Stimulated activated naive B cell treated with anti-CD40 and anti-IgM and Interleukin-4, amounts not matched to agents 10 μg/mL and 1 μg/mL and 100 μg/mL, for 72 hours (primary cell): ENCODE measurements at regions not wholly inside any gene's neighbourhood (a gene's known extent, or its start where the extent isn't known, plus 50 kb on each side); places are given as distances from the start of the nearest gene placed in this dataset.

Experiments
- ATAC-seq, 2 donors: fragments of 150-1000 bp; cut with Tn5 transposase; replicated peaks; 2 replicates each; pipeline ENCODE4 v1.10.0; 2021; ENCODE audit warnings: moderate library complexity in 1 of 2
- DNase-seq: peaks from one replicate; pipeline ENCODE4 v3.0.0; 2021
- H3K27ac Mint-ChIP-seq: one replicate; pipeline ENCODE4 v1.8.0; 2022; ENCODE audit warnings: mild to moderate bottlenecking, mixed read lengths
- H3K27me3 Mint-ChIP-seq, 2 donors: one replicate each; pipeline ENCODE4 v1.8.0; 2022; ENCODE audit warnings: mixed read lengths in 2 of 2
- H3K36me3 Mint-ChIP-seq, 2 donors: one replicate each; pipeline ENCODE4 v1.8.0; 2022; ENCODE audit warnings: mixed read lengths in 2 of 2, mild to moderate bottlenecking in 1 of 2
- H3K4me1 Mint-ChIP-seq, 2 donors: one replicate each; pipeline ENCODE4 v1.8.0; 2022; ENCODE audit warnings: mixed read lengths in 2 of 2, mild to moderate bottlenecking in 1 of 2
- H3K4me3 Mint-ChIP-seq, 2 donors: one replicate each; pipeline ENCODE4 v1.8.0; 2022; ENCODE audit warnings: mild to moderate bottlenecking in 2 of 2, mixed read lengths in 2 of 2, moderate library complexity in 1 of 2
- H3K9me3 Mint-ChIP-seq, 2 donors: one replicate each; pipeline ENCODE4 v1.8.0; 2022; ENCODE audit warnings: mixed read lengths in 2 of 2, mild to moderate bottlenecking in 1 of 2

DNA sequence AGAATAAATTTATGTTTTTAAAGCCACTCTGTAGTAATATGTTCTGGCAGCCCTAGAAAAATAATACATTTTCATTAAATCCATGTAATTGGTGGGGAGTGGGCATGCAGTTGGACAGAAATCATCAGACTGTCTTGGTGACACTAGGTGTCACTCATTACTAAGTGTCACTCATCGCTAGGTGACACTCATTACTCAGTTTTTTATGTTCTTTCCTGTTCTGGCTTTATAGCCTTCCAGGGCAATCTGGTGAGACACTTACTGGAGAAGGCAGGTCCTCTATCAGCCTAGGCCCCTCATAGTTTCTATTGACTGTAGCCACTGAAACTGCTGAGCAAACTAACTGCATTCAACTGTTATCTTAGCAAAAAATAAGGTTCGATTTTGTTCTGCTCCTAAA lies 542.1 kb downstream of the SLITRK1 start:
- H3K4me1 Mint-ChIP-seq = no peaks in the 10 kb centered on the region
- ATAC-seq = no peak

DNA sequence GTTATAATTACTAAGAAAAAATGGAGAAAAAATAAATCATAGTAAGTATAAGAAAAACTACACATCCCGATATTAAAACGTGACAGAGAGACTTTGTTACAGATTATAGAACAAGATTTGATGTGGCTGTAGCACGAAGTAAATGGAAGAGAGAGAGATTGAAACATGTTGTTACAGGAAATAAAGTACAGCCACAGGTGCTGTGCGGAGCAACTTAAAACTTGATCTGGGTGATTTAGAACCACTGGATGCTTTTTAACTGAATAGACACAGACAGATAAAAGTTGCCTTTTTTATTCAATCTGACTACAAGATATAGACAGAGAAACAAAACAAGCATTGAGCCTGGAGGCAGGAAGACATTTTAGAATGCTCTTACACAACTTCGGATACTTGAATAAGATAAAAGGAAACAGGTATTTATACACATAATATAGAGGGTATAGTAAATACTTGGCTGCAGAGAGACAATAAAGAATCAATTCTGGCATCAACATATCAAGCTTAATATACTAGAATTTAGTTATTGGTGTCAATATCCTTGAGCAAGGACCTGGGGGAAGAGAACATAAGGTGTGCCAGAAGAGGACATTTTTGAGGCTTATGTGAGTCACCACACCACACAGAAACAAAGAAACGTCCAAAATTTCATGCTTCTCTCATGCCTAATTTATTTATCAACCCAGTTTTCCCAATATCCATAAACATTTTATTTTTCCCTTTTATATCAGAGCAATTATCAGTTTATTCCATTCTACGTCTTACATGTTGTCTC lies 548.5 kb downstream of the SLITRK1 start:
- Mint-ChIP-seq H3K27me3 (no peaks in the 10 kb centered on the region), H3K4me1 (no peaks in the 10 kb centered on the region), H3K36me3 (no peaks in the 10 kb centered on the region), H3K9me3 (peaks cover 5 to 8% of the 10 kb centered on the region in 2 donors), H3K27ac (no peak overlapping the region), H3K4me3 (no peak overlapping the region)
- DNase-seq (no peak), ATAC-seq (no peak)

More for the DNA sequence above, 542.1 kb downstream of the SLITRK1 start:
- H3K27me3 Mint-ChIP-seq = no peaks in the 10 kb centered on the region
- DNase-seq = no peak
- peaks cover 0 to 7% of the 10 kb centered on the region in 2 donors for H3K9me3 Mint-ChIP-seq
- no peak overlapping the region for H3K27ac Mint-ChIP-seq
- H3K36me3 Mint-ChIP-seq = no peaks in the 10 kb centered on the region
- no peak overlapping the region for H3K4me3 Mint-ChIP-seq

DNA sequence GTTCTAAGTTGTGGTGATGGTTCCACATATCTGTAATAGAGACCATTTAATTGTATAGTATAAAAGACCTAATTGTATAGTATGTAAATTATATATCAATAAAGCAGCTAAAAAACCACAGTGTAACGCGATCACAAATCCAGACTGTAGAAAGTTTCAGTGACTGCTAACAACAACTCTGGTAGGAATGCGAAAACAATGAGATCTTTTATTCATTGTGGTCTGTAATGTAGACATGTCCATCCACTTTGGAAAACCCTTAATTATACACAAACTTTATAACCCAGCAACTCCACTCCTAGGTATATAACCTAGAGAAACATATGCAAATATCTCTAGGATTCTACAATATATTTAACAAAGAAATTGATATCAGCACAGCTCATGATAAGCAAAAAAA lies 549.5 kb downstream of the SLITRK1 start:
- no peak overlapping the region for H3K4me3 Mint-ChIP-seq
- no peak overlapping the region for H3K27ac Mint-ChIP-seq

DNA sequence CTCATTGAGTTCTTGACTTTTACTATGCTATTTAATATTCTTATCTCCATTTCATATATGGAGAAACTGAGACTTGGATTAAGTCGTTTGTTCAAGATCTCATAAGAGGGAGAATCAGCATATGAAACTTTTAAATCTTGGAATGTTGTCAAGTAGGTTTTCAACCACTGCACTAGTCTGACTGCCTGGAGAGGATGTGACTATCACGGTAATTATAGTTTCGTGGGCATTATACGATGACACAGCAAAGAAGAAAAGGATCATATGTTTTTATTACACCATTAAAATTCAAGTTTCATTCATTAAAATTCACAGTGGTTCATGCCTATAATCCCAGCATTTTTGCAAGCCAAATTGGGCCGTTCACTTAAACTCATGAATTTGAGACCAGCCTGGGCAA lies 555.2 kb downstream of the SLITRK1 start:
- Mint-ChIP-seq H3K27me3 (no peaks in the 10 kb centered on the region), H3K9me3 (peaks cover 8 to 16% of the 10 kb centered on the region in 2 donors), H3K27ac (no peak overlapping the region), H3K4me3 (no peak overlapping the region), H3K4me1 (no peaks in the 10 kb centered on the region), H3K36me3 (no peaks in the 10 kb centered on the region)
- DNase-seq (no peak), ATAC-seq (no peak)

More for the DNA sequence above, 549.5 kb downstream of the SLITRK1 start:
- no peaks in the 10 kb centered on the region for H3K36me3 Mint-ChIP-seq
- DNase-seq = no peak
- H3K4me1 Mint-ChIP-seq = no peaks in the 10 kb centered on the region
- no peaks in the 10 kb centered on the region for H3K27me3 Mint-ChIP-seq
- H3K9me3 Mint-ChIP-seq = peaks cover 6 to 8% of the 10 kb centered on the region in 2 donors
- ATAC-seq = no peak

DNA sequence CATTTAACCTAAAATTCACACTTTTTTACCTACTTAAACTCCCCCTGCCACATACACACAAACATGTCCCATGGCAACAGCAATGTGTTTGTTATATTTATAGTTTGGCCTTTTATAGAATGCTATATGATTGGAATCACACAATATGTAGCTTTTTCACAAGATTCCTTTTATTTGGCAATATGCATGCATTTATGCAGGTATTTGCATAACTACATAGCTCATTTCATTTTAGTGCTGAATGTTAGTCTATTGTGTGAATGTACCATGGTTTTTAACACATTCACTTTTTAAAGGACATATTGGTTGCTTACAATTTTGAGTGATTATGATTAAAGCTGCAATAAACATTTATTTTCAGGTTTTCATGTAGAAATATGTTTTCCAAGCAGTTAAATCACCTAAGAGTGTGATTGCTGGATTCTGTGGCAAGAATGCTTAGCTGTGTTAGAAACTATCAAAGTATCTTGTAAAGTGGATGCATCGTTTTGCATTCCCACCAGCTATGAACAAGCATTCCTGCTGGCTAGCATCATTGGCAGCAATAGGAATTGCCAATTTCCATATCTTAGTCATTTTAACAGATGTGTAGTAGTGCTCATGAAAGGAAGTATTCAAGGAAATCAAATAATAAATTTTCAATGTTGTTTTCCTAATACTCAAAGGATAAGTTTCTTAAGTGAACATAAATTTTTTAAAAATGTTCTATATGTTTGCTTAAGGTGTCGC lies 557.0 kb downstream of the SLITRK1 start:
- no peaks in the 10 kb centered on the region for H3K36me3 Mint-ChIP-seq
- no peak overlapping the region for H3K4me3 Mint-ChIP-seq
- ATAC-seq = no peak
- H3K4me1 Mint-ChIP-seq = no peaks in the 10 kb centered on the region
- peaks cover 8 to 11% of the 10 kb centered on the region in 2 donors for H3K9me3 Mint-ChIP-seq
- no peak for DNase-seq
- H3K27ac Mint-ChIP-seq = no peak overlapping the region
- no peaks in the 10 kb centered on the region for H3K27me3 Mint-ChIP-seq

DNA sequence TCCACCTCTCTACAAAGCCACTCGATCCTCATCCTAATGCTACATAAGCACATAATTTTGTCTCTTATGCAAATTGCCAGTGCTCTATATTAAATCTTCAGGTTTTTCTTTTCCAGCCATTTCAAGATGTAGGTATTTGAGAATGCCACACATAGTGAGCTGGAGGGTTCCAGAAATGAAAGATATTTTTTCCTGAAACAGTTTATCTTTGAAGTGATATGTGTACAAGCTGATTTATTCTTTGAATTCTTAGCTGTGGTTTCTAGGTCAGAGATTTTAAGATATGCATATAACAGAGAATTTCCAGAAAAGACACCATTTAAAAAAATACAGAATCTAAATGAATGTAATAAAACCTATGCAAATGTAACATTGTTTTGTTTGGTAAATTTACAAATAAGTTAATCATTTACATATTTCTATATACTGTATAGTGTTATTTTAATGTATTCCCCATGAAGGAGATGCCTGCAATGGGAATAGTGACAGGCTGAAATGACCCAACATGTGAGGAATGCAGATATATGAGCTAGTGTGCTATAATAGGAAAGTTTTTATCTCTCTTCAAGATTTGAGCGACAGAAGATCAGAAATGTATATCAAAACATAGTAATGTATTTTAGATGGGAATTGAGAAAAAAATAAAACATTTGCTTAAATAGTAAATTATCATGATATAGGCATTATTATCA lies 570.2 kb downstream of the SLITRK1 start:
- Mint-ChIP-seq H3K36me3 (no peaks in the 10 kb centered on the region), H3K4me1 (no peaks in the 10 kb centered on the region), H3K4me3 (no peak overlapping the region), H3K27ac (no peak overlapping the region), H3K9me3 (no peaks in the 10 kb centered on the region), H3K27me3 (no peaks in the 10 kb centered on the region)
- DNase-seq (no peak), ATAC-seq (no peak)

DNA sequence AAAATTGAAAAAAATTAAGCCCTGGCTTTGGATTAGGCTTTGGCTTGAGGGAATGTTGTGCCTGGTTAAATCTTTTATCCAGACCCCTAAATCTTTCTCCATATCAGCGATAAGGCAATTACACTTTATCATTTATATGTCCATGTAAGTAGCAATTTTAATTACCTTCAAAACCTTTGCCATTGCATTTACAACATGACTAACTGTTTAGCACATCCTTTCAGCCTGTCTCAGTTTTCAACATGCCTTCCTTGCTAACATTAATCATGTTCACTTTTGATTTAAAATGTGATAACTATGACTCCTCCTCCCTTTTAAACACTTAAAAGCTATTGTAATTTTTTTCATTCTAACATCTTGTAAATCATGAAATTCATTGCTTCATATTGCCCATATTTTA lies 583.7 kb downstream of the SLITRK1 start:
- Mint-ChIP-seq H3K4me1 (no peaks in the 10 kb centered on the region), H3K27ac (no peak overlapping the region), H3K4me3 (no peak overlapping the region), H3K9me3 (peaks cover 4 to 7% of the 10 kb centered on the region in 2 donors), H3K36me3 (no peaks in the 10 kb centered on the region), H3K27me3 (no peaks in the 10 kb centered on the region)
- DNase-seq (no peak), ATAC-seq (no peak)

DNA sequence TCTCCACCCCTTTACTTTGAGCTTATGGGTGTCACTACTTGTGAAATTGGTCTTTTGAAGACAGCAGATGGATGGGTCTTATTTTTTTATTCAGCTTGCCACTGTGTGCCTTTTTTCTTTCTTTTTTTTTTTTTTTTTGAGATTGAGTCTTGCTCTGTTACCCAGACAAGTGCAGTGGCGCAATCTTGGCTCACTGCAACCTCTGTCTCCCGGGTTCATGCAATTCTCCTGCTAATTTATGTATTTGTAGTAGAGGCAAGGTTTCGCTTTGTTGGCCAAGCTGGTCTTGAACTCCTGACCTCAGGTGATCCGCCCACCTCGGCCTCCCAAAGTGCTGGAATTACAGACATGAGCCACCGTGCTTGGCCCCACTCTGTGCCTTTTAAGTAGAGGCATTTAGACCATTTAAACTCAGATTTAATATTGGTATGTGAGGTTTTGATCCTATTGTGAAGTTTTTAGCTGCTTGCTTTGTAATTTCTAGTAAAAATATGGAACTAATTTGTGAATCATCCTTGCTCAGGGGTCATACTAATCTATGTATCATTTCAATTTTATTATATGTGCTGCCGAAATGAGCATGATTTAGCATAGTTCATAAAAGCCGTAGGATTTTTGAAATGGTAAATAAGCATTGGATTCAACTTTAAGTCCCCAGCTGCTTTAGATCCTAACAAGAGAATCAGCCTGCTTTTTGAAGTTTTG lies 584.5 kb downstream of the SLITRK1 start:
- no peak for ATAC-seq
- Mint-ChIP-seq H3K27ac (no peak overlapping the region), H3K4me1 (no peaks in the 10 kb centered on the region), H3K9me3 (peaks cover 4 to 7% of the 10 kb centered on the region in 2 donors), H3K27me3 (no peaks in the 10 kb centered on the region), H3K36me3 (no peaks in the 10 kb centered on the region), H3K4me3 (no peak overlapping the region)
- no peak for DNase-seq

DNA sequence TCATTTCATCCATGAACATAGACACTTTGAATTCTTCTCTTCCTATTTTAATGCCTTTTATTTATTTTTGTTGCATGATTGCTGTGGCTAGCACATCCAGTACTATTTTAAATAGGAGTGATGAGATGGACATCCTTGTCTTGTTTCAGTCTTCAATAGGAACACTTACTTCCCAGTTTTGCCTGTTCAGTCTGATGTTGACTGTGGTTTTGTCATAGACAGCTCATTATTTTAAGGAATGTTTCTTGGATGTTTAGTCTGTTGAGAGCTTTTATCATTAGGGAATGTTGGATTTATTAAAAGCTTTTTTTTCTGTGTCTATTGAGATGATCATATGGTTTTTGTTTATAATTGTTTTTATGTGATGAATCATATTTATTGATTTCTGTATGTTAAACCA lies 586.6 kb downstream of the SLITRK1 start:
- no peak for DNase-seq
- Mint-ChIP-seq H3K36me3 (no peaks in the 10 kb centered on the region), H3K27ac (no peak overlapping the region), H3K4me1 (no peaks in the 10 kb centered on the region), H3K9me3 (peaks cover 4 to 7% of the 10 kb centered on the region in 2 donors), H3K27me3 (no peaks in the 10 kb centered on the region), H3K4me3 (no peak overlapping the region)
- no peak for ATAC-seq

DNA sequence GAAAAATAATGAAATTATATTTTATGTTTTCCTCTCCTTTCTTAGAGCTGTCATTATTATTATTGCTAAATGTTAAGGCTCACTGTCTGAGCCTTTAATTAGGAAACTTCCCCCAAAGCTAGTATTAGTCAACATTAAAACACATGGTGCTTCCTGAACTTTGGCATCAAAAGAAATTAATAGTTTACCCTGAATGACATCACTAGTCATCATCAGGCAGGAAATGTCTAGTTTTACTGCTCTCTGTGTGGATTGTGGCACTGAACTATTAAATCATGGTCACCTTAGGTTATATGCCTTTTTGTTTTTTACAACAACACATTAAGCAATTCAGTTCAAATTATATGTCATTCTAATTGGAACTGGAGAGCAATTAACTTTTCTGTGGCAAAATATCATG lies 595.5 kb downstream of the SLITRK1 start:
- DNase-seq (no peak), ATAC-seq (no peak)
- Mint-ChIP-seq H3K4me1 (no peaks in the 10 kb centered on the region), H3K4me3 (no peak overlapping the region), H3K27me3 (no peaks in the 10 kb centered on the region), H3K27ac (no peak overlapping the region), H3K36me3 (no peaks in the 10 kb centered on the region), H3K9me3 (no peaks in the 10 kb centered on the region)

DNA sequence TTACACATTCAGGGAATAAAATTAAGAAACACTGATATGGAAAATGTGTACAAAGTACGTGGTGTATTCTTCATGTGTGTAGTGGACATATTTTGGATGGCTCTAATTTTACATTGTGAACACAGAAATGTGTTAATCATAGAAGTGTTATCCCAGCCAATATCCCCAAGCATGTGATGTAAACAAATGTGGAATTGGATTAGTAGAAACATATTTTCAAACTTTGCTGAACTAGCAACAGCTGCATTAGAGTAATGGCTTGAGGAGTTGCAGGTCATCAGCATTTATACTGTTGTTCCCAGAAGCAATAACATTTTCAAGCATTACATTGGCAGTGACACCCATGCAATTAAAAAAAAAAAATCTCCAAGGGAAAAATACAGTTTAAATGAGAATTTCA lies 600.6 kb downstream of the SLITRK1 start:
- Mint-ChIP-seq H3K27me3 (no peaks in the 10 kb centered on the region), H3K9me3 (peaks cover 0 to 1% of the 10 kb centered on the region in 2 donors), H3K36me3 (no peaks in the 10 kb centered on the region), H3K4me1 (no peaks in the 10 kb centered on the region), H3K4me3 (no peak overlapping the region), H3K27ac (no peak overlapping the region)
- ATAC-seq (no peak), DNase-seq (no peak)

DNA sequence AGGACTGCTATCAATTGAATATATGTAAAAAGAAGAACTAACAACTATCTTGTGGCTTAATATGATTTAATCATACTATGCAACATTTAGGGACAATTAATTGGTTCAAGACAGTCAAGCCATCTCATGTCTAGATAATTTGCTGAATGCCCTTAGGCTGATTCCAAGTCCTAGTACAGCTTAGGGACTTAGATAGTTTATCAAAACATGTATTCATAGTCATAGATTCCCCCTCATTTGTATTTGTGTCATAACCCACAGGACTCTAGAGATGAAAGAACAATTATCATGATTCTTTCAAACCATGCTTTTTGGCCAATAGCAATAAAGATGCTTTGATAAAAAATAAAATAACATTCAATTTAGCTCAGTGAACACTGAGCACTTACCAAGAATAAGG lies 607.6 kb downstream of the SLITRK1 start:
- Mint-ChIP-seq H3K4me1 (no peaks in the 10 kb centered on the region), H3K4me3 (no peak overlapping the region), H3K9me3 (peaks cover 3 to 4% of the 10 kb centered on the region in 2 donors), H3K27me3 (no peaks in the 10 kb centered on the region), H3K36me3 (no peaks in the 10 kb centered on the region), H3K27ac (no peak overlapping the region)
- no peak for ATAC-seq
- DNase-seq = no peak

DNA sequence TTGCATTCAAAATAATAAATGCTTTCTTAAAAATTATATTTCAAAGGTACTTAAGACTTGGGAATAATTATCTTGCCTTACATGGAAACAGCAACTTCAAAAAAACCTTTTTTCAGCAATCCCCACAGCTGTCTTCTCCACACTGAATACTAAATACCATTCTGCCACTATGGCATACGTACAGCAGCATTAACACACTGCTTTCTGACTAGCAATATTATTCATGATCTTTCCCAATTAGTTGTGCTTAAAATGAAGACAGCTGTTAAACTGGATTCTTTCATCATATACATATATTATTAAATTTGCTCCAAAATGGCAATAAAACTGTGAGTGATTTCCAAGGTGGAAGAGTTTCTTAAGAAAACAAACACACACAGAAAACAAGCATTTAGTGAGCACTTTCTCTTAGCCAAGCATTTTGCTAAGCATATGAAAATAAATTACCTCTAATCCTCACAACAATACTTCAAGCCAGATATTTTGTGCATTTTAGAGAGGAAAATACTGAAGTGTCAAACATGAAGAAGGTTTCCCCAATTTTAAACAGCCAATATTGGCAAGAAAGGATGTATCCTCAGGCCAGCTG lies 609.5 kb downstream of the SLITRK1 start:
- Mint-ChIP-seq H3K36me3 (no peaks in the 10 kb centered on the region), H3K27ac (no peak overlapping the region)

DNA sequence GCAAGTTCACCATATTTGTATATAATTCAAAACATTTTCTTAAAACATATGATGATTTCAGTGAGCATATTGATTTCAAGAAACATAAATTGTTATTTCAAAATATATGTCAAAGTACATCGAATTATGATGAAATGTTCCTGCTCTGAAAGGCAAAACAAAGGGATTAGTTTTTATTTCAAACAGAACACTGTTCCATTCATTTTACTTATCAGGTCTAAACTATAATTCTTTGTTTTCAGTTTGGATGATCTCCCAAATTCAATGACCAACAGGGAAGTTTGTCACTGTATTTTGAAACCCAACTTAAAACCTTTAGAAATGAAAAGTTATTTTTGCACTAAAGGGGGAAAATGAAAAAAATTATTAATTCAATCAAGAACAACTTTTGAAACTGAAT lies 610.2 kb downstream of the SLITRK1 start:
- ATAC-seq (no peak), DNase-seq (no peak)
- Mint-ChIP-seq H3K4me1 (no peaks in the 10 kb centered on the region), H3K27ac (no peak overlapping the region), H3K36me3 (no peaks in the 10 kb centered on the region), H3K27me3 (no peaks in the 10 kb centered on the region), H3K4me3 (no peak overlapping the region), H3K9me3 (peaks cover 3 to 4% of the 10 kb centered on the region in 2 donors)

More for the DNA sequence above, 609.5 kb downstream of the SLITRK1 start:
- Mint-ChIP-seq H3K9me3 (peaks cover 3 to 4% of the 10 kb centered on the region in 2 donors), H3K4me1 (no peaks in the 10 kb centered on the region), H3K4me3 (no peak overlapping the region), H3K27me3 (no peaks in the 10 kb centered on the region)
- DNase-seq (no peak), ATAC-seq (no peak)
